Mucosa of gallbladder (tissue), 1 donor: ENCODE measurements at regions not wholly inside any gene's neighbourhood (a gene's known extent, or its start where the extent isn't known, plus 50 kb on each side); places are given as distances from the start of the nearest gene placed in this dataset.

Source experiments
- DNase-seq: peaks from one replicate; pipeline ENCODE4 v3.0.0-alpha.2; 2020; ENCODE audit warnings: low spot score
- donor health status: DM: no; HTN: no; CAD: no.

- DNase-seq, result no peak
Observed at GRCh38 chr4:10203851-10204250, 87.3 kb upstream of the WDR1 start.

GRCh38 chr4:10201381-10202223 lies 85.0 kb upstream of the WDR1 start:
- DNase-seq, result no peak

- DNase-seq, result no peak
Observed at GRCh38 chr4:10200869-10201268, 84.3 kb upstream of the WDR1 start.

- DNase-seq, result no peak
Observed at GRCh38 chr4:10198365-10198764, 81.8 kb upstream of the WDR1 start.

- DNase-seq, result peak; percentile 5
Observed at GRCh38 chr4:10197952-10198351, 81.4 kb upstream of the WDR1 start.

GRCh38 chr4:10196191-10196590 lies 79.6 kb upstream of the WDR1 start:
- no peak for DNase-seq

GRCh38 chr4:10192331-10192730 lies 75.7 kb upstream of the WDR1 start:
- DNase-seq, result peak; percentile 3

- DNase-seq, result no peak
Observed at GRCh38 chr4:10188400-10189004, 71.9 kb upstream of the WDR1 start.

- DNase-seq, result no peak
Observed at GRCh38 chr4:10186228-10187214, 69.9 kb upstream of the WDR1 start.

- DNase-seq, result no peak
Observed at GRCh38 chr4:10185518-10186227, 69.1 kb upstream of the WDR1 start.

GRCh38 chr4:10184501-10184938 lies 67.9 kb upstream of the WDR1 start:
- no peak for DNase-seq

GRCh38 chr4:10184041-10184440 lies 67.4 kb upstream of the WDR1 start:
- DNase-seq, result no peak

GRCh38 chr4:10183462-10183861 lies 66.9 kb upstream of the WDR1 start:
- DNase-seq, result no peak

- no peak for DNase-seq
Observed at GRCh38 chr4:10182446-10183424, 66.1 kb upstream of the WDR1 start.

GRCh38 chr4:10181745-10182445 lies 65.3 kb upstream of the WDR1 start:
- DNase-seq, result no peak

- no peak for DNase-seq
Observed at GRCh38 chr4:10180927-10181744, 64.5 kb upstream of the WDR1 start.

GRCh38 chr4:10180603-10180926 lies 64.0 kb upstream of the WDR1 start:
- no peak for DNase-seq

- no peak for DNase-seq
Observed at GRCh38 chr4:10179957-10180602, 63.5 kb upstream of the WDR1 start.
